ENCODE measurements at regions not wholly inside any gene's neighbourhood (a gene's known extent, or its start where the extent isn't known, plus 50 kb on each side); places are given as distances from the start of the nearest gene placed in this dataset.

GRCh38 chrX:99142745-99143144 lies 1267.3 kb downstream of the PCDH19 start:
- dilution Hi-C loops (cut with MboI; ENCODE audit: extremely low pct_ligation_motif_present, low sequenced_read_pairs), result no loop called here
- no peak for FAIRE-seq

GRCh38 chrX:99137488-99137887 lies 1272.6 kb downstream of the PCDH19 start:
- dilution Hi-C loops (cut with MboI; ENCODE audit: extremely low pct_ligation_motif_present, low sequenced_read_pairs), result no loop called here
- H4K20me1 ChIP-seq (ENCODE audit: control insufficient read depth, extremely low read depth, insufficient read depth, low read length), result no peaks in the 10 kb centered on the region

More at GRCh38 chrX:99142745-99143144, 1267.3 kb downstream of the PCDH19 start:
- Histone ChIP-seq H4K20me1 (ENCODE audit: control insufficient read depth, extremely low read depth, insufficient read depth, low read length) (no peaks in the 10 kb centered on the region), H3K9me1 (ENCODE audit: control insufficient read depth, extremely low read depth, insufficient read depth, low read length) (no peaks in the 10 kb centered on the region), H3K27me3 (ENCODE audit: control insufficient read depth, extremely low read depth, insufficient read depth, low read length) (no peaks in the 10 kb centered on the region), H2AFZ (ENCODE audit: control insufficient read depth, low read length) (no peak overlapping the region), H3K9ac (ENCODE audit: control insufficient read depth, extremely low read depth, insufficient read depth, low read length) (no peak overlapping the region), H3K9me3 (ENCODE audit: control insufficient read depth, low read depth, low read length) (no peaks in the 10 kb centered on the region), H3K36me3 (ENCODE audit: control insufficient read depth in 2 of 2, extremely low read depth in 1 of 2, insufficient read depth in 2 of 2, low read length in 2 of 2) (no peaks in the 10 kb centered on the region), H3K4me1 (ENCODE audit: control insufficient read depth, extremely low read depth, insufficient read depth, low read length) (no peaks in the 10 kb centered on the region), H3K27ac (ENCODE audit: control insufficient read depth, insufficient read depth, low read length) (no peak overlapping the region), H3K4me3 (ENCODE audit: control insufficient read depth in 2 of 3, extremely low read depth in 1 of 3, insufficient read depth in 2 of 3, low read depth in 1 of 3, low read length in 3 of 3) (no peak overlapping the region), H3K79me2 (ENCODE audit: control insufficient read depth, insufficient read depth, low read length) (no peaks in the 10 kb centered on the region), H3K4me2 (ENCODE audit: control insufficient read depth, extremely low read depth, insufficient read depth, low read depth, low read length) (no peak overlapping the region)
- no peak for TF ChIP-seq EZH2 (IDR thresholded peaks at IDR 0.05; ENCODE audit: low read length)
- TF ChIP-seq, protein P1, sequence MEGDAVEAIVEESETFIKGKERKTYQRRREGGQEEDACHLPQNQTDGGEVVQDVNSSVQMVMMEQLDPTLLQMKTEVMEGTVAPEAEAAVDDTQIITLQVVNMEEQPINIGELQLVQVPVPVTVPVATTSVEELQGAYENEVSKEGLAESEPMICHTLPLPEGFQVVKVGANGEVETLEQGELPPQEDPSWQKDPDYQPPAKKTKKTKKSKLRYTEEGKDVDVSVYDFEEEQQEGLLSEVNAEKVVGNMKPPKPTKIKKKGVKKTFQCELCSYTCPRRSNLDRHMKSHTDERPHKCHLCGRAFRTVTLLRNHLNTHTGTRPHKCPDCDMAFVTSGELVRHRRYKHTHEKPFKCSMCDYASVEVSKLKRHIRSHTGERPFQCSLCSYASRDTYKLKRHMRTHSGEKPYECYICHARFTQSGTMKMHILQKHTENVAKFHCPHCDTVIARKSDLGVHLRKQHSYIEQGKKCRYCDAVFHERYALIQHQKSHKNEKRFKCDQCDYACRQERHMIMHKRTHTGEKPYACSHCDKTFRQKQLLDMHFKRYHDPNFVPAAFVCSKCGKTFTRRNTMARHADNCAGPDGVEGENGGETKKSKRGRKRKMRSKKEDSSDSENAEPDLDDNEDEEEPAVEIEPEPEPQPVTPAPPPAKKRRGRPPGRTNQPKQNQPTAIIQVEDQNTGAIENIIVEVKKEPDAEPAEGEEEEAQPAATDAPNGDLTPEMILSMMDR (optimal IDR thresholded peaks at IDR 0.05 in 1 of 3, IDR thresholded peaks at IDR 0.05 in 1 of 3, conservative IDR thresholded peaks at IDR 0.05 in 1 of 3; ENCODE audit: extremely low read depth in 1 of 3, insufficient read depth in 2 of 3, low read length in 3 of 3), result no peak
- DNase-seq (ENCODE audit: low read depth, low spot score), result no peak

More at GRCh38 chrX:99137488-99137887, 1272.6 kb downstream of the PCDH19 start:
- H3K9me3 ChIP-seq (ENCODE audit: control insufficient read depth, low read depth, low read length), result no peaks in the 10 kb centered on the region
- H3K9ac ChIP-seq (ENCODE audit: control insufficient read depth, extremely low read depth, insufficient read depth, low read length), result no peak overlapping the region
- FAIRE-seq, result no peak
- H3K4me3 ChIP-seq (ENCODE audit: control insufficient read depth in 2 of 3, extremely low read depth in 1 of 3, insufficient read depth in 2 of 3, low read depth in 1 of 3, low read length in 3 of 3), result no peak overlapping the region
- H3K9me1 ChIP-seq (ENCODE audit: control insufficient read depth, extremely low read depth, insufficient read depth, low read length), result no peaks in the 10 kb centered on the region
- H3K79me2 ChIP-seq (ENCODE audit: control insufficient read depth, insufficient read depth, low read length), result no peaks in the 10 kb centered on the region
- H2AFZ ChIP-seq (ENCODE audit: control insufficient read depth, low read length), result no peak overlapping the region
- no peak for DNase-seq (ENCODE audit: low read depth, low spot score)
- no peak overlapping the region for H3K4me2 ChIP-seq (ENCODE audit: control insufficient read depth, extremely low read depth, insufficient read depth, low read depth, low read length)
- TF ChIP-seq, protein P1 (optimal IDR thresholded peaks at IDR 0.05 in 1 of 3, IDR thresholded peaks at IDR 0.05 in 1 of 3, conservative IDR thresholded peaks at IDR 0.05 in 1 of 3; ENCODE audit: extremely low read depth in 1 of 3, insufficient read depth in 2 of 3, low read length in 3 of 3), result no peak
- no peak for TF ChIP-seq EZH2 (IDR thresholded peaks at IDR 0.05; ENCODE audit: low read length)
- H3K27me3 ChIP-seq (ENCODE audit: control insufficient read depth, extremely low read depth, insufficient read depth, low read length), result no peaks in the 10 kb centered on the region
- no peak overlapping the region for H3K27ac ChIP-seq (ENCODE audit: control insufficient read depth, insufficient read depth, low read length)
- no peaks in the 10 kb centered on the region for H3K36me3 ChIP-seq (ENCODE audit: control insufficient read depth in 2 of 2, extremely low read depth in 1 of 2, insufficient read depth in 2 of 2, low read length in 2 of 2)
- no peaks in the 10 kb centered on the region for H3K4me1 ChIP-seq (ENCODE audit: control insufficient read depth, extremely low read depth, insufficient read depth, low read length)

Measured in keratinocyte (primary cell).